Muscle of back (tissue), 3 donors: ENCODE measurements at regions not wholly inside any gene's neighbourhood (a gene's known extent, or its start where the extent isn't known, plus 50 kb on each side); places are given as distances from the start of the nearest gene placed in this dataset.

Experiments
- DNase-seq, 3 donors: peaks; one replicate each; pipeline versions ENCODE4 v3.0.0 to v3.0.0-alpha.2; 2013

DNA sequence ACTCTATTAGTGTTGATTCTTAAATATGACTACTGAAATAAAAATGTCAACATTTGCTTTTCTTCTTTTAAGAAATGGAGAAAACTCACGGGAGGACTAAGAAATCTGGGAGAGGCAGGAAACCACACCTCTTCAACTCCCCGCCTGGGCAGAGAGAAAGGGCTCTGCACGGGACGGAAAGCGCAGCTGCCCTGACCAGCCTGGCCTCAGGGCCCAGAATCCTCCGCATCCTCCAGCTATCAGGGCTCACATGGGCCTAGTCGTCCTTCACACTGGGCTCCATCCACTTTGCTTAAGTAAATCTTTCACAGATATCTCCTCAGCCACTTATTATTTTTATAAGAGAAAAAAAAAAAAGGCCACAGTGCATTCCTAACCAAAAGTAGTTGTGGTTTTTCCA is 215.1 kb downstream of the TBXT start:
- no peak for DNase-seq

DNA sequence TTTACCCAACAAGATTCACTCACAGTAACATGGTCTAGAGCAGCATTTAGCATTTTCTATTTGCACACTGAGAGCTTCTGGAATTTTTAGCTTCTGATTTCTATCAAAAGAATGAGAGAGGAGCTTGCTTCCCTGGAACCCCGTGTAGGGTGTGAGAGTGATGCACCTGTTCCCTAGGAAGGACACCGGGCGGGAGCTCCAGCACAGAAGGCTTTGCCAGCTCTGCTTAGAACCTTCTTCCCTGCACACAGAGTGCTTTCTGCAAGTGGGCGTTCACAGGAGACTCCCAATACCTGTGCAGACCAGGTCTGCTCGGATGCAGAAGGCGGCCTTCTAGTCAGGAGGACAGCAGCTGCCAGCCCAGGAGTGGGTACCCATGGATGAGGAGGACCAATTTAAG is 217.3 kb downstream of the TBXT start:
- no peak for DNase-seq

DNA sequence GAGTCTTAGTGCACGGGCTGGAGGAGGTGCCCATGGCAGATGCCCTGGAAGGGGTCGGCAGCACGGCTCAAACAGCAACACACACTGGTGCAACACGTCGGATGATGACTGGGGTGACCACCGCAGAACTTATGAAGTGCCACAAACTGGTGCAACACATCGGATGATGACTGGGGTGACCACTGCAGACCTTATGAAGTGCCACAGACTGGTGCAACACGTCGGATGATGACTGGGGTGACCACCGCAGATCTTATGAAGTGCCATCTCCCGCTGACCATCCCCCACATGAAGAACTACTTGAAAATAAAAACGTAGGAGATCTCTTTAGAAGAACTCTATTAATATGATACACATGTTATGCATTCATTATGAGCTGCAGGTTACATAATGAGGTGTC is 218.3 kb downstream of the TBXT start:
- no peak for DNase-seq

DNA sequence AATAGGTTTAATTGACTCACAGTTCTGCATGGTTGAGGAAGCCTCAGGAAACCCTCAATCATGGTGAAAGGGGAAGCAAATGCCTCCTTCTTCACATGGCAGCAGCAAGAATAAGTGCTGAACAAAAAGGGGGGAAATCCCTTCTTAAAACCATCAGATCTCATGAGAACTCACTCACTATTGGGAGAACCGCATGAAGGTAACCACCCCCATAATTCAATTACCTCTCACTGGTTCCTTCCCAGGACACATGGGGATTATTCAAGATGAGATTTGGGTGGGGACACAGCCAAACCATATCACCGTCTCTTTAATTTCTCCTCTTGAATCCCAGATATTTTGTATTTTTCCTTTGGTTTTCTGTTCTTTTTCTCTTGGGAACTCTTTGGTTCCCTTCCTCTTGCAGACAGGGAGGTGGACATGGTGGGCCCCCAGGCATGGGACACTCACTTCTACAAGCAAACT is 223.6 kb downstream of the TBXT start:
- no peak for DNase-seq

DNA sequence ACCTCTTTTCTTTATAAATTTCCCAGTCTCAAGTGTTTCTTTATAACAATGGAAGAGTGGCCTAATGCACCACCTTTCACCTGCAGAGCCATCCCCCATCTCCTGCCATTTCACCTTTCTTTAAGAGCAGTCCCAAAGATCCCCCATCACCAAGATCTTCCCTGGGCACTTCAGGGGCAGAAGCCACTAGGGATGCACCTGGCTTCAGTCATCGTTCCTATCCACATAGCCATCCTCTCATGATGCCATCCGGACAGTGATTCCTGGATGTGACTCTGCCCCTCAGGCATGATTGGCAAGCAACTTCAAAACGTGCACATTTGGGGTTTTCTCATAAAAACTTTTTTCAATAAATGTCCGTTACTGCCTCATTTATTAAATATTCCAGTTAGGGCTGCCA is 225.9 kb downstream of the TBXT start:
- DNase-seq = no peak

DNA sequence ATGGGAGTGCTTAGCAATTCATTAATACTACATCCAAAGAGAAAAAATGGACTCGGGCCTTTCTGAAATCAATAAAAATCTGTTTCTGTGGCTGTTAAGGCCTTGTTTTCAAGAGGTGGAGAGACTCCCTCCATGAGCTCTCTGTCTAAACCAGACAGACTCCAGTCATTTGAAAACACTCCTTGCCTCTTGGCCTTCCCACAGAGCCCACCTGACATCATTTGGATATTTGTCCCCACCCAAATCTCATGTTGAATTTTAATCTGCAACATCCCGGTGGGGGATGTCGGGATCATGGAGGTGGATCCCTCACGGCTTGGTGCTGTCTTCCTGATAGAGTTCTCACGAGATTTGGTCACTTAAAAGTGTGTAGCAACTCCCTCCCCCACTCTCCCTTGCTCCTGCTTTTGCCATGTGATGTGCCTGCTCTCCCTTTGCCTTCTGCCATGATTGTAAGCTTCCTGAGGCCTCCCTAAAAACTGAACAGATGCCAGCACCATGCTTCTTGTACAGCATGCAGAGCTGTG is 226.3 kb downstream of the TBXT start:
- no peak for DNase-seq

DNA sequence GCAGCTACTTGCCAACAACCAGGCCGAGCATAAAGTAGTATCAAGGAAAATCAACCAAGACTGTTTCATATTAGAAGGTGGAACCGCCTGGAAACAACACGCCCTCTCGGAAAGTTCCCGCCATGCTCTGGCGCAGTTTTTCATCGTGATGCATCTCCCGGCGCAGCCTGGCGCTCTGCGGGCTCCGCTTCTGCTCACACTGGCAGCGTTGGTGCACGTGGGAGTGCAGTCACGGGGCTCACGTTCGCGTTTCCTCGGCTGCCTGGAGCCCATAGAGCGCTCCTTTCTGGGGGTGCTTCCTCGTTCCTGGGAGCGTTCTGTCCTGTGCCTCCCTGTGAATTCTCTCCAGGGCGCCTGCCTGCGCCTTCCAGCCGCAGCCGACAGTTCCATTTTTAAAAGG is 227.3 kb downstream of the TBXT start:
- DNase-seq = no peak

DNA sequence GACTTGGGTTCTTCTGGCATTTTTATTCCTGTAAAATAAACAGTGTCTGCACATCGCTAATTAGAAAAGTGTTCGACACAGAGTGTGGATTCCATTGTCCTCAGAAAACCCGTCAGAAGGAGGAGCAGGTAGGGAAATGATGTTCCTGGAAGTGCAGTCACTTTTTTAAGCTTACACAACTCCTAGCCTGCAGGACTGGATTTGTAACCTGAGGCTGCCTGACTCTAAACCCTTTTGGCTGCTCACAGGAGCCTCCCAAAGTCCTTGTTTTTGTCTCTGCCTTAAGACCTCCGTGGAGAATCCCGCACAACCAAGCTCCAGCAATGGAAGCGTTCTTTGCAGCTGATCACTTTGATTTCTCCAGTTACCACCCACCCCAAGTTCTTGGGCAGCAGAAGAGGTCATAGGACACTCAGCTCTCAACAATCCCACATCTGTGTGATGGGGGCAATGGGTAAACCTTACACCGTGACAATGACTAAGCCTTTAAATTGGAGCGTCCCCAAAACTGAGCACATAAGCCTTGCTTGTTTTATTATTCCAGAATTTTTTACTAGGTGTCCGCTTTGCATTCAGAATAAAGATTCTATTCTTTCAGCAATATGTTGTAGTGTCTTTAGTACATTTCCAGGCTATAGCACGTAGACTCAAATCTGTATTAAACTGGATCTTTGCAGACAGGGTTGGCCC is 227.9 kb downstream of the TBXT start:
- DNase-seq = no peak

DNA sequence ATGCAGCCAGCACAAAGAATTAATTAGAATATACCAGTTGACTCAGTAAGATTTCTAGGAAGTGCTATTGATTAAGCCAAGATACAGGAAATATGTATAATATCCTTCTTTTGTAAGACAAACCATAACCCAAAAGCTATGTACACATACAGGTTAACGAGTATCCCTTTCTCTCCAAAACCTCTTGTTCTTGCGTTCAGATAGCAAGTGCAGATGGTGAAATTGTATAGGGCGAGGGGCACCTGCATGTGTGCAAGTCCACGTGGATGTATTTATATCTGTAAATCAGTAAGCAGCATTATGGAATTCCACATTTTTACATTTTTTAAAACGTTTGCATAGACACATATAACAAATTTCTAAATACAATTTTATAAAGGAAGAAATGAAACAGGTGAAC is 228.6 kb downstream of the TBXT start:
- DNase-seq = no peak

DNA sequence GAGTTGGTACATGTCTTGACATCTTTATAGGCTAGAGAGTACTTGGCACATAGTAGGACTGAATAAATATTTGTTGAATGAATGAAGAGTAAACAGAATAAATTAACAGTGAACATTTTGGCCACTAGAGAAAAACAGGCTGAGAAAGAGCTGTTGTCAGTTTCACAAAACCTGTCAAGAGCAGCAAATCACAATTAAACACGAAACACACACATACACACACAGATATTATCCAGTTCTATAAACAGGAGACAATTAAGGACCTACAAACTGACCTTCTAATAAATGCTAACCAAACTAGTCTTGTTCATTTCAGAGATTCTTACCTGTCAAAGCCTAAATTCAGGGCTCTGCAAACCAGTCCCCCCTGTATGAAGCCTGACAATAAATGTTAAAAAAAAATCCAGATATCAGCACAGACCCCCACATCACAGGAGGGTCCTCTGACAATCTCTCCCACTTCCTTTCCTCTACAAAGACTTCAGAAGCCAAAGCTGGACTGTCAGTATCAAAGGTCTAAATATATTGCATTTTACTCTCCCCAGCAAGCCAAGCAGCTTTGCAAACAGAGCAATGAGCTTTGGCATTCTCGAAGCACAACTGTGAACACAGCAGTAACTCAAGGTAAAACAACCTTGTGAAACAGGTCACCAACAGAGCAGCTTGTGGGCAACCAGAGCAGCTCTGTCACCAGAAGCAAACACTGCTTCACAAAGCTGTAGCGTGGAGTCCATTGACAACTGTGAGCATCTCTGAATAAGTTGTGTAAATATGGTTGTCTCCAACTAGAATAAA is 229.9 kb downstream of the TBXT start:
- no peak for DNase-seq

DNA sequence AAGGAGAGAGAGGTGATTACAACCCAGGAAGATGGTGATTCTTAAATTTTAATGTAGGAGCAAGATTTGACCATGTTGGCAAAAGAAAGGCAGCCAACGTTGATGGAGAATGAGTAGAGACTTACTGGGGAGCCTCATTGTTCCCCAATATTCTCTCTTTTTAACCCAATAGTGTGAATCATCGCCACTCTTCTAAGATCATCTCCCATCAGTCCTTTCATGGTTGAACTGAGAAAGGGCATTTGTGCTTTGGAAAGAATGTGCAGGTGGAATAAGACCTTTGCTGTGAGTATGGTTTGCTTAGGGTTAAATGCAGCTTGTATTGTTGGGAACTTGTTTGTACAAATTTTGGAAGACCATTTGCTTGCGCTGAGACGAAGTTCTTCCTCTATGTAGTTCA is 231.0 kb downstream of the TBXT start:
- DNase-seq = no peak

DNA sequence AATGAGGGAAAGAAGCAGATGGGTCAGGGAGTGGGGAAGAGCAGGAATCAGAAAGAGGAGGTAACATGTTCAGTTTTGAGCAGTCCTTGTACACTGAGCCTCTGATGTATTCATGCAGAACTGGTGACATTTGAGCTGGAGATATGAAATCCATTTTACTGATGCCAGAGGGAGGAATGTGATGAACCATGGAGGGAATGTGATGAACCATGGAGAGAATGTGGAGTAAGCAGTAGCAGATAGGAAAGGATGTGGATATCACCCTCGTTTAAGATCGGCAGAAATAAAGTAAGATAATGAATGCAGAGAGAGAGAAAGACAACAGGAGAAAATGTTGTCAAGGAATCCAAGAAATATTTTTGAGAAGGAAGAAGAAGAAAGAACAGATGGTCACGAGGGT is 231.6 kb downstream of the TBXT start:
- no peak for DNase-seq

DNA sequence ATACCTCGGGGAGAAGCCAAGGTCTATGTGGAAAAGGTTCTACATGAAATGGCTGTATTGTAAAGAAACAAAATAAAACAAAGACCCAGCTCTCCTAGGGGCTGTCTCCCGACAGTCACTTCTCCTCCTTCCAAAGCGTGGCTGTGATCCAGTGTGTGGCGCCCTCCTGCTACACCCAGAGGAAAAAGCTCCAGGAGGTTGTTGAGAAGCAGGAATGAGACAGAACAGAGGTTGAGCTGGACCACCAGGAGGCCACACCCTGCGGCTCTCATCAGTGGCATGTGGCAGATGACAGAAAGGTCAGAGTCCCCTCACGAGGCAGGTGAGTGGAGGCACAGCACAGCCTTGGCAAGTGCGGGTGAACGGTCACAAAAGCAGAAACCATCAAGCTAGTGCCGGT is 236.0 kb downstream of the TBXT start:
- DNase-seq = no peak

DNA sequence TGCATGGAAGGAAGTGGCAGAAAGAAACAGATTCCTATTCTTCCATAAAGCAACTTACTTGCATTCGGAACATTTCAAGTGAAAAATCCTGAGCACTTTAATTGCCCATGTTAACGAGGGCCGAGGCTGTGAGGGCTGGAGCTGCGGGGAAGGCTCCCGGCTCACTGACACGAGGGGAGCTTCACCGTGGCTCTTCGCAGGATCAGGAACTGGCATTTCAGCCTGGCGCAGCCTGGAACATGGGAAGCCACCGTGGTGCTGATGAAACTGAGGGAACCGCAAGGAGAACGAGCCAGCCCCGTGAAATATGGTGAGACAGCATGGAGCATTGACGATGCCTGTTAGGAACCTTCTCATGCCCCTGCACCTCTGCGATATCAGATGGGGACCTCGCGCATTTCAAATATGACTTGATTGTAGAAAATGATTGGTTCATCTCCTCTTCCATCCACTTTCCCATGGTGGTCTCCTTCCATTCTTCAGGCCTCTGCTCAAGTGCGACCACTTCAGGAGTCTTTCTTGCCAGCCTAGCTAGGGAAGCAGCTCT is 236.9 kb downstream of the TBXT start:
- DNase-seq = no peak

DNA sequence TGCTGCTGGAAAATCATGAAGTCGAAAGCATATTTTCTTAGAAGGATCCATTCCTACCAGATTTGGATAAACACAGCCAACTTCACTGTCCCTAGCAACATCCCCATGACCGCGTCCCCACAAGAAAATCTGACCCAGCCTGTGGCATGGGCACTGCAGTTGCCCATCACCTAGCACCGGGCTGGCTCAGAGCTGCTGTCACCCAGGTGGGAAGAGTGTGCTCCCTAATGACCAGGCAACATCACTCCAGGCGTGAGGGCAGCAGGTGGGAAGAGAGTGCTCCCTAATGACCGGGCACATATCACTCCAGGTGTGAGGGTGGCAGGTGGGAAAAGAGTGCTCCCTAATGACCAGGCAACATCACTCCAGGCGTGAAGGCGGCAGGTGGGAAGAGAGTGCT is 238.0 kb downstream of the TBXT start:
- DNase-seq = no peak

DNA sequence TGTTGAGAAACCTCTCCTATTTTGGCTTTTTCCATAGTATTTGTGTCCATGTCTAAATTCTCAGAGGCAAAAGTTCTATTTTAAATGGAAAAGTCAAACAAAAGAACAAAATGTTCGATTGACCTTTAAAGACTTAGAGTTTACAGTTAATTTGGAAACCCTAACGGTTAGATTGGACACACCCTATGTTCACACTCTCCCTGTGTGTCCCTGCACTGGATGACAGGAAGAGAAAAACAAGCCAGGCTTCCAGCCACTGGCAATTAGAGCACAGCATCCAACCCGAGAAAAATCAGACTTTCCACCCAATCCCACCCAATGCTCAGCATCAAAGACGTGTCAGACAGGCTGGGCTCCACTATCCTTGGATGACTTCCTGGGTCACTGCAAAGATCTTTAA is 241.3 kb downstream of the TBXT start:
- no peak for DNase-seq

DNA sequence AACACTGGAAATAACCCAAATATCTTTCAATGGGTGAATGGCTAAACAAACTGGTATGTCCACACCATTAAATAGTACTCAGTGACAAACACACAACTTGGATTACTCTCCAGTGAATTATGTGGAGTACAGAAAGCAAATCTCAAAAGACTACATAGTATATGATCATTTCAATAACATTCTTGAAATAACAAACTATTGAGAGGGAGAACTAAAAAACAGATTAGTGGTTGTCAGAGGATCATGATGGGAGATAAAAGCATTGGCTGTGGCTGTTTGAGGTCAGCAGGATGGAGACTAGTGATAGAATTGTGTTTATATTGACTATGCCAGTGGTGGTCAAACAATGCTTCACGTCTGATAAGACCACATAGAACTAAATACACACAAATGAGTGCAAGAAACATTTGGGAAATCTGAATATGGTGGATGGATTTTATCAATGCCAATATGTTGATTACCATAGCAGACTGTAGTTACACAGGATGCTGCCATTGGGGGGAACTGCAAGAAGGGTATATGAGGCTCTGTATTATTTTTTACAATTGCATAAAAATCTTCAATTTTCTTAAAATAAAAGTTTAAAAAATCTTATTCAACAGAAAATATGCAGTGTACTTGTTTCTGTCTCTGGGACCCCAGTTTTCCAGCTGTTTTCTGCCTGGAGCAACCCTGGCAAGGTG is 242.0 kb downstream of the TBXT start:
- DNase-seq = no peak

DNA sequence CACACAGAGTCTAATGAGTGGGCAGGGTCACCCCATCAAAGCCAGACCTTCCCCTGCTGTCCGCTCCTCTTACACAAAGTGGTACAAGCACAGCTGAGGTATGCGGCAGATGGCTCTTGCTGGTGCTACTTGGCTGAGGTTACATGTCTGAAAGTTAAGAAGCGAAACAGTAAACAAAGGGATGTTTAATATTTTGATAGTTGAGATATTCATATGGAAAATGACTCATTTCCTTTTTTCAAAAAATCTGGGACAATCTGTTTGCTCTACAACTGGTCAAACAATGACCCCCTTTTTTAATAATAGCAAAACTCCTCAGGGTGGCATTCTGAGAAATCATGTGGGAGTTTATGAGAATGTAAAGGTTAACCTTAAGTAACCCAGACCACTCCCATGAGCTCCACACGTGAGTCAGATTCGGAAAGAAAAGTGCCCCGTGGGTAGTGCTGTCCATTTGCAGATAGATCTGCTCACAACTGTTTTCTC is 245.3 kb downstream of the TBXT start:
- peak; percentile 5 to 12 (median 7) for DNase-seq

DNA sequence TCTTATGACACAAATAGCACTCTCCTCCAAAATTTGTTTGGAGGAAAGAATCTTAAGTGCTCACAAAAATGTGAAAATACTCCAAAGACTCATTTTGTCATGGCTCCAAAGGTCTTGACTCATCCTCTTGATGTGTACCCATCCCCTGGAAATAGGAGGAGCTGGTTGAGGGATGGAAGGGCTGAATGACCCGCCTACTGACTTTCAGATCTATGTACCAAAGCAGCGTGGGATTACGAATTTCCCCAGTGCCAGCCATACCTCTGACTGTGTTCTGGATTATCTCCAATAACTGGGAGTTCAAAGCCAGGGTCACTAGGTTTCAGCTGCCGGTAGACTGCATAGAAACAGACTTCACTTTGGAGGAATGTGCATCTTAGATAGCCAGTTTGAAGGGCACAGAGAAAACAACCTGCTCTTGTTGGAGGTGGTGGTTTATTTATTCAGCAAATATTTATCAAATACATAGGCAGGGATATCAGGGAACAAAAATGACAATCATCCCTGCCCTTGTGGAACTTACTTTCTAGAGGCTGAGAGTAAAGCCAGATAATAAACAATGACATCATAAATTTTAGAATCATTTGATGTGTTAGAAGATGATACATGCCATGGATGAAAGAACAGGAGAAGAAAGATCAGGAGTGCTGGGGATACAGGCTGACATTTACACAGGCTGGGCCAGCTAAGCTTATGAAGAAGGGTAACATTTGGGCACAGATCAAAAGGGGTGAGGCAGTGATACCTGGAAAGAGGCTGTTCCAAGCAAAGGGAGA is 246.6 kb downstream of the TBXT start:
- DNase-seq = no peak

DNA sequence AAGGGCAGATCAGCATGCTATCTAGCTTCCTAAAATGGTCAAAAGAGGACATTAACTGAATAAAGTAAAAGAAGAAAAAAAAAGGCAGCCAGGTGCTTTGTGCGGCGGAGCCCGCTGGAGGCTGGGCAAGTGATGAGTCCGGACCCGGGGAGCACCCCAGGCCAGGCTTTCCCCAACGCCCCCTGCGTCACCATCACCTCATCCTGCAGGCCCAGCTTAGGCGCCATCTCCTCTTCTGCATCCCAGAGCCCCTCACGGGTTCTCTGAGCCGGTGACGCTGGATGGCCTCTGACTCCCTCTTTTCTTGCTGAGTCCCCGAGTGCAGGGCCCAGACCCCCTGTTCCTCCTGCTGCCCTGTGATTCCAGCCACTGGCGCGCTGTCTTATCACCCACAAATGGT is 250.1 kb downstream of the TBXT start:
- no peak for DNase-seq

DNA sequence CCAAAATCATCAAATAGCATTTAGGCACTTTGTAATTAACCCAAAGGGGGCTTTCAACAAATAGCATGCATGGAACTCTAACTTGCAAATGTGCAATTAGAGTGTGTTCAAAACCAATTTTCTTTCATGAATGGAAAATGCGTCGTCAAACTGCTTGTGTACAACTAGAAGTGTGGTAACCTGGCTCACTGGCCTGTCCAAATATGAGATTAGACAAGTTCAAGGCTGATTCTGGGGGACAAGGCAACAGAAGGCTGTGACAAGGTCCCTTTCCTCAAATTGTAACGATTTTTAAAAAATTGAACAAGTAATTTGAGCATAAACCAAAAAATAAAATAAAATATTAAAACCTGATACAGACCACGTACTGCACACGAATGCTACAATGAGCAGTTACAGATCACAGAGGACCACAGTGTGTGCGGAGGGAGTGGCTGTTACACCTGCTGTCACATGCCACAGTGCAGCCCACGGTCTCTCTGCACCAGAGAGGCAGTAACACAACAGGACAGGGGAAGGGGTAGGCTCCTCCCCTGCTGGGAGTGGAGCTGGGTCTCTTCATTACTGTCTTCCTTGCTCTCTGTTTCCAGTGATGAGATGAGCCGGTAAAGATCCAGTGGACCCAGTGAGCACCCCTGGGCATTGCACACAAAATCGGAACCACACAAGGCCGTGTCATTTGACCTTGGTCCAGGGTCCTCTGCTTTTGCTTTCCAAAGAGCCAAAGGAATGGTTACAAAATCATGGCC is 252.2 kb upstream of the PDE10A start:
- DNase-seq = no peak
